HEK293T (cell line): ENCODE measurements at regions not wholly inside any gene's neighbourhood (a gene's known extent, or its start where the extent isn't known, plus 50 kb on each side); places are given as distances from the start of the nearest gene placed in this dataset.

Experiments
- FOXM1 ChIP-seq: fragments of 450-650 bp; IDR thresholded peaks from 2 replicates; pipeline ENCODE4 v1.6.1; 2017; ENCODE audit warnings: mild to moderate bottlenecking, borderline replicate concordance
- LEF1 ChIP-seq: fragments of 450-650 bp; IDR thresholded peaks from 2 replicates; pipeline ENCODE4 v1.6.1; 2017; ENCODE audit warnings: mild to moderate bottlenecking, borderline replicate concordance
- PKNOX1 ChIP-seq: fragments of 450-650 bp; IDR thresholded peaks from 2 replicates; pipeline ENCODE4 v1.6.1; 2016

GRCh38 chr4:14236359-14236758, 608.8 kb upstream of the BOD1L1 start:
- no peak for TF ChIP-seq PKNOX1
- TF ChIP-seq FOXM1: no peak
- TF ChIP-seq LEF1: no peak
